Nephron progenitor cell (in vitro differentiated cells): ENCODE measurements at regions not wholly inside any gene's neighbourhood (a gene's known extent, or its start where the extent isn't known, plus 50 kb on each side); places are given as distances from the start of the nearest gene placed in this dataset.

Experiments
- DNase-seq: peaks from one replicate; pipeline ENCODE4 v3.0.0; 2021
- H3K27ac Mint-ChIP-seq: 2 replicates; pipeline ENCODE4 v1.8.0; 2021; ENCODE audit warnings: mild to moderate bottlenecking, moderate library complexity, mixed read lengths
- H3K27me3 Mint-ChIP-seq: 2 replicates; pipeline ENCODE4 v1.8.0; 2021; ENCODE audit warnings: mild to moderate bottlenecking, low read depth, mixed read lengths; ENCODE audit not compliant: poor library complexity
- H3K36me3 Mint-ChIP-seq: 2 replicates; pipeline ENCODE4 v1.8.0; 2021; ENCODE audit warnings: low read depth, mixed read lengths
- H3K4me1 Mint-ChIP-seq: 2 replicates; pipeline ENCODE4 v1.8.0; 2021; ENCODE audit warnings: mixed read lengths
- H3K4me3 Mint-ChIP-seq: 2 replicates; pipeline ENCODE4 v1.8.0; 2021; ENCODE audit warnings: mild to moderate bottlenecking, moderate library complexity, mixed read lengths
- H3K9me3 Mint-ChIP-seq: 2 replicates; pipeline ENCODE4 v1.8.0; 2021; ENCODE audit warnings: mild to moderate bottlenecking, moderate library complexity, mixed read lengths
- TF ChIP-seq, protein P1 (sequence below): fragments of 200-600 bp; sonication (generic); IDR thresholded peaks from 2 replicates; pipeline ENCODE4 v1.5.0; 2021; ENCODE audit warnings: antibody characterized with exemption

DNA sequence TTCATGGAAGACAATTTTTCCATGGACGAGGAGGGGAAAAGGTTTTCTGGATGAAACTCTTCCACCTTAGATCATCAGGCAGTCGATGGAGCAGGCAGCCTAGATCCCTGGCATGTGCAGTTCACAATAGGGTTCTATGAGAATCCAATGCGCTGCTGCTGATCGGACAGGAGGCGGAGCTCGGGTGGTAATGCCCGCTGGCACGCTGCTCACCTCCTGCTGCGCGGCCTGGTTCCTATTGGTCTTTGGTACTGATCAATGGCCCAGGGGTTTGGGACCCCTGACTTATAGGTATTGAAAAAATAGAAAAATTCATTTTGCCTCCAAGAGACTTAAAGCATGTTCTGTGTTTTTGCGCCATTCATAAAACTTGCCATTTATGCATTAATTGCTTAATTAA, 793.9 kb upstream of the NR2F2 start:
- Mint-ChIP-seq H3K36me3 (no peaks in the 10 kb centered on the region), H3K4me1 (peaks cover 24% of the 10 kb centered on the region), H3K9me3 (no peaks in the 10 kb centered on the region), H3K4me3 (no peak overlapping the region), H3K27me3 (peaks cover 2% of the 10 kb centered on the region), H3K27ac (no peak overlapping the region)
- TF ChIP-seq, protein P1, sequence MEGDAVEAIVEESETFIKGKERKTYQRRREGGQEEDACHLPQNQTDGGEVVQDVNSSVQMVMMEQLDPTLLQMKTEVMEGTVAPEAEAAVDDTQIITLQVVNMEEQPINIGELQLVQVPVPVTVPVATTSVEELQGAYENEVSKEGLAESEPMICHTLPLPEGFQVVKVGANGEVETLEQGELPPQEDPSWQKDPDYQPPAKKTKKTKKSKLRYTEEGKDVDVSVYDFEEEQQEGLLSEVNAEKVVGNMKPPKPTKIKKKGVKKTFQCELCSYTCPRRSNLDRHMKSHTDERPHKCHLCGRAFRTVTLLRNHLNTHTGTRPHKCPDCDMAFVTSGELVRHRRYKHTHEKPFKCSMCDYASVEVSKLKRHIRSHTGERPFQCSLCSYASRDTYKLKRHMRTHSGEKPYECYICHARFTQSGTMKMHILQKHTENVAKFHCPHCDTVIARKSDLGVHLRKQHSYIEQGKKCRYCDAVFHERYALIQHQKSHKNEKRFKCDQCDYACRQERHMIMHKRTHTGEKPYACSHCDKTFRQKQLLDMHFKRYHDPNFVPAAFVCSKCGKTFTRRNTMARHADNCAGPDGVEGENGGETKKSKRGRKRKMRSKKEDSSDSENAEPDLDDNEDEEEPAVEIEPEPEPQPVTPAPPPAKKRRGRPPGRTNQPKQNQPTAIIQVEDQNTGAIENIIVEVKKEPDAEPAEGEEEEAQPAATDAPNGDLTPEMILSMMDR = no peak
- no peak for DNase-seq

DNA sequence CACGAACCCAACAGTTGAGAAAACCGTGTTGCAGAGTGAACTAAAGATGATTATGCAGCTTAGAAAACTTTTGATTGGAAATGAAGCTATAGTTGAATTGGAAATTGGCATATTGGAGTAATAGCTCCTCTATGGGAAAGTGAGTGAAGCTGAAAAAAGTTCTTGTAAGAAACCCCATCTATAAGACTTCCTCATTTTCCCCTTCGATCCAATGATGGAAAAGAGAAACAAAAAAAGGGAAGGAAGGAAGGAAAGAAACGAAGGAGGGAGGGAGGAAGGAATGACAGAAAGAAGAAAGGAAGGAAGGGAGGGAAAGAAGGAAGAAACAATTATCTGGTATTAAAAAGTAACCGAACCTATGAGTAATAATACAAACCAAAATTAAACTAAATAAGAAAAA, 791.8 kb upstream of the NR2F2 start:
- peaks cover 30% of the 10 kb centered on the region for H3K4me1 Mint-ChIP-seq
- H3K9me3 Mint-ChIP-seq = no peaks in the 10 kb centered on the region
- TF ChIP-seq, protein P1 = no peak
- no peak overlapping the region for H3K4me3 Mint-ChIP-seq
- peaks cover 2% of the 10 kb centered on the region for H3K27me3 Mint-ChIP-seq
- no peak for DNase-seq
- H3K36me3 Mint-ChIP-seq = no peaks in the 10 kb centered on the region
- H3K27ac Mint-ChIP-seq = peak overlapping the region; percentile 44

DNA sequence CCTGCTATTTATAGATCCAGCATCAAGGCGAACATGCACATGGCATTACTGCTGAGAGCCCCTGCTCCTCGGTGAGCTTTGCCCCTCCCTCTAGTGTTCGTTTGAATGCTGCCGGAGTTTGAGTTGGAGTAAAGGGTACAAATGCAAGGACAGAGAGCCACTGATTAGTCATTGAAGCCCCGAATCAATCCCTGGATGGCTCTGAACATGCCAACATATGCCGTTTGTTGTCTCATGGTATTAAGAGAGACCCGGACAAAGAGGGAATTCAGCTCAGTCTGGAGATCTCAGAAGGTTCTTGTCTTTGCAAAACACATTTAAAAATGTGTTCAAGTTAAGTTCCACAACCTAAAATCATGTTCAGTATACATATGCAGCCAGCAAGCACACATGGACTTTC, 789.2 kb upstream of the NR2F2 start:
- Mint-ChIP-seq H3K36me3 (no peaks in the 10 kb centered on the region), H3K4me1 (peaks cover 30% of the 10 kb centered on the region), H3K27me3 (no peaks in the 10 kb centered on the region), H3K9me3 (no peaks in the 10 kb centered on the region), H3K27ac (no peak overlapping the region), H3K4me3 (no peak overlapping the region)
- TF ChIP-seq, protein P1 = no peak
- DNase-seq = no peak

DNA sequence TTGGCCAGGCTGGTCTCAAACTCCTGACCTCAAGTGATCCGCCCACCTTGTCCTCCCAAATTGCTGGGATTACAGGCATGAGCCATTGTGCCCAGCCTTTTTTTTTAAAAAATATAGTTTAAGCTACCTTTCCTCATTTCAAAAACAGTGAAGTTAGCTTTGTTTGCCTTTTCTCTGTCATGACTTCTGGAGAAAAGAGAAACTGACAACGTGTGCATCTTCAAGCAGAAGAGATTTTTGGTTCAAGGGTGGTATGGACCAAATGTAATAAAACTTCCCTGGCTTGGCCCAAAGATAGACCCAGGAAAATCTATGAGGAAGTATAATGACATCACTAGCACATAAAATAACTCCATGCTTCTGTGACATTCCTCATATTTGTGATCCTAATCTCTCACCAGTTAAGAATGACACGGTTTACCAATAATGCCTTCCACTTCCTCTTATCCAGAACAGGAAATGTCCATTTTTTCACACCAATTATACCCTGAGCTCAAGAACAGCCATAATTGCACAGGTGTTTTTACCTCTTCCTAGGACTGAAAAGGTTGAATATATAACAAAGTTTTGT, 781.2 kb upstream of the NR2F2 start:
- no peak overlapping the region for H3K27ac Mint-ChIP-seq
- H3K9me3 Mint-ChIP-seq = no peaks in the 10 kb centered on the region
- no peaks in the 10 kb centered on the region for H3K27me3 Mint-ChIP-seq
- TF ChIP-seq, protein P1 = no peak
- H3K4me1 Mint-ChIP-seq = peaks cover 26% of the 10 kb centered on the region
- H3K4me3 Mint-ChIP-seq = no peak overlapping the region
- no peaks in the 10 kb centered on the region for H3K36me3 Mint-ChIP-seq
- no peak for DNase-seq

DNA sequence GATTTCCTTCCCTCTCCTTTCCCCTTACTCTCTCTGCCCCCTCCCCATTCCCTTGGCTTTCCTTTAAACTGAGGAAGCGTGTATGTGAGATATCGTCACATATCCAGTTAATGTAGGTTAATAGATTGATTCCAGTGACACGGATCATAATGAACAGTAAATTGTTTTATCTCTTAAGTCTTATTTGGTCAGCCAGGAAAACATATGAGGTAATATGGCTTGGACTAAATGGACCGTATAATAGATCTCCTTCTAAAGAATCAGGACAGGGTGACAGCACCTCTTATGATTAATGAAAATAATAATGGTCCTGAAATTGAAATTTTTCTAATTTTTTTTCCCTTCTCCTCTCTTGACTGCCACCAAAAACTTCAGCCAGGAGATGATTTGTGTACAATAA, 779.8 kb upstream of the NR2F2 start:
- no peak for DNase-seq
- Mint-ChIP-seq H3K9me3 (no peaks in the 10 kb centered on the region), H3K4me1 (peaks cover 37% of the 10 kb centered on the region), H3K27ac (no peak overlapping the region), H3K36me3 (no peaks in the 10 kb centered on the region), H3K4me3 (no peak overlapping the region), H3K27me3 (no peaks in the 10 kb centered on the region)
- TF ChIP-seq, protein P1 = no peak

DNA sequence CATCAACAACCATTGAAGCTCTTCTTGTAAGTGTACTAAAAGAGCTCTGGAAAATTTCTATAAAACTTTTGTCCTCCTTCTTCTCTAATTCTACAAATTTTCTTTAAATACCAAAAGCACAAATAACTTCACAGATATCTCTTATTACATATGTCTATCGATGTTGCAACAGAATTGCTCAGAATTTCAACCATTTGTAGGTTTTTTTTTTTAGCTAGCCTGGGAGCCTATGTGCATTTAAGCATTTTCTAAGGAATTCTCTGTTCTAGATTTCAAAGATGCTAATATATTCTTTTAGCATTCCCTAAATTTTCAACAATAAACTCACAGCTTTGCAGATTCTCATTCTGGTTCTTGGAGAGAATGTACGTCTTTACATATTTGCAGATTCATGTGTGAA, 774.3 kb upstream of the NR2F2 start:
- TF ChIP-seq, protein P1 = no peak
- peaks cover 4% of the 10 kb centered on the region for H3K9me3 Mint-ChIP-seq
- no peaks in the 10 kb centered on the region for H3K36me3 Mint-ChIP-seq
- no peak for DNase-seq
- no peaks in the 10 kb centered on the region for H3K27me3 Mint-ChIP-seq
- H3K27ac Mint-ChIP-seq = peak overlapping the region; percentile 98
- H3K4me3 Mint-ChIP-seq = peak overlapping the region; percentile 56
- peaks cover 50% of the 10 kb centered on the region for H3K4me1 Mint-ChIP-seq
